Mesenchymal stem cell (in vitro differentiated cells and primary cell): ENCODE measurements at regions not wholly inside any gene's neighbourhood (a gene's known extent, or its start where the extent isn't known, plus 50 kb on each side); places are given as distances from the start of the nearest gene placed in this dataset.

Experiments
- DNase-seq: peaks from one replicate; pipeline ENCODE4 v3.0.0-alpha.2; 2013
- H2AFZ ChIP-seq: one replicate; pipeline ENCODE4 v1.6.1; 2013; ENCODE audit warnings: low read depth, mild to moderate bottlenecking, control low read depth, inconsistent platforms, low read length, moderate library complexity
- H2AK5ac ChIP-seq: 2 replicates; pipeline ENCODE4 v1.6.1; 2013; ENCODE audit warnings: low read length, moderate library complexity, mild to moderate bottlenecking, inconsistent platforms; ENCODE audit not compliant: severe bottlenecking
- H2BK120ac ChIP-seq: one replicate; pipeline ENCODE4 v1.6.1; 2013; ENCODE audit warnings: low read depth, mild to moderate bottlenecking, inconsistent platforms, low read length, moderate library complexity
- H2BK12ac ChIP-seq, 2 experiments: one replicate each; pipeline ENCODE4 v1.6.1; 2013; ENCODE audit warnings: inconsistent platforms in 2 of 2, low read length in 2 of 2, mild to moderate bottlenecking in 2 of 2, moderate library complexity in 2 of 2, control low read depth in 1 of 2
- H2BK15ac ChIP-seq: one replicate; pipeline ENCODE4 v1.6.1; 2013; ENCODE audit warnings: mild to moderate bottlenecking, low read depth, inconsistent platforms; ENCODE audit not compliant: poor library complexity, severe bottlenecking
- H2BK5ac ChIP-seq: 2 replicates; pipeline ENCODE4 v1.6.1; 2013; ENCODE audit warnings: low read depth, mild to moderate bottlenecking, low read length, control low read depth, inconsistent platforms; ENCODE audit not compliant: poor library complexity, severe bottlenecking
- H3K14ac ChIP-seq, 2 experiments: one replicate each; pipeline ENCODE4 v1.6.1; 2013; ENCODE audit warnings: inconsistent platforms in 2 of 2, low read length in 2 of 2, control low read depth in 1 of 2, mild to moderate bottlenecking in 1 of 2, moderate library complexity in 1 of 2
- H3K18ac ChIP-seq, 2 experiments: one replicate each; pipeline ENCODE4 v1.6.1; 2013; ENCODE audit warnings: inconsistent platforms in 2 of 2, low read length in 2 of 2, control low read depth in 1 of 2, low read depth in 1 of 2, mild to moderate bottlenecking in 1 of 2
- H3K23ac ChIP-seq, 2 experiments: one replicate each; pipeline ENCODE4 v1.6.1; 2013; ENCODE audit warnings: inconsistent platforms in 2 of 2, low read length in 2 of 2, mild to moderate bottlenecking in 2 of 2, moderate library complexity in 2 of 2, control low read depth in 1 of 2
- H3K27ac ChIP-seq: 2 replicates; pipeline ENCODE4 v1.5.1; 2013; ENCODE audit warnings: mild to moderate bottlenecking, moderate library complexity, low read length, control low read depth, inconsistent platforms; ENCODE audit not compliant: poor library complexity, severe bottlenecking
- H3K27me3 ChIP-seq, 2 experiments: 2 replicates each; pipeline versions ENCODE4 v1.6.1 to v1.7.0; 2013; ENCODE audit warnings: low read length in 2 of 2, mild to moderate bottlenecking in 2 of 2, moderate library complexity in 2 of 2, control low read depth in 1 of 2, inconsistent platforms in 1 of 2; ENCODE audit not compliant: control insufficient read depth in 1 of 2, insufficient read depth in 1 of 2
- H3K36me3 ChIP-seq, 2 experiments: 2 replicates each; pipeline versions ENCODE4 v1.6.1 to v1.7.0; 2013; ENCODE audit warnings: low read length in 2 of 2, control low read depth in 1 of 2, inconsistent platforms in 1 of 2, low read depth in 1 of 2, mild to moderate bottlenecking in 1 of 2; ENCODE audit not compliant: insufficient read depth in 2 of 2, control insufficient read depth in 1 of 2
- H3K4ac ChIP-seq, 2 experiments: one replicate each; pipeline ENCODE4 v1.6.1; 2013; ENCODE audit warnings: inconsistent platforms in 2 of 2, low read length in 2 of 2, mild to moderate bottlenecking in 2 of 2, moderate library complexity in 2 of 2, control low read depth in 1 of 2, low read depth in 1 of 2
- H3K4me1 ChIP-seq: 2 replicates; pipeline ENCODE4 v1.6.1; 2013; ENCODE audit warnings: low read depth, low read length, control low read depth; ENCODE audit not compliant: control insufficient read depth, insufficient read depth
- H3K4me2 ChIP-seq: 2 replicates; pipeline ENCODE4 v1.6.1; 2013; ENCODE audit warnings: low read length, mild to moderate bottlenecking, inconsistent platforms; ENCODE audit not compliant: poor library complexity, severe bottlenecking
- H3K4me3 ChIP-seq, 2 experiments: 2 replicates each; pipeline versions ENCODE4 v1.5.1 to v1.7.0; 2013; ENCODE audit warnings: low read length in 2 of 2, mild to moderate bottlenecking in 2 of 2, control low read depth in 1 of 2, low read depth in 1 of 2; ENCODE audit not compliant: insufficient read depth in 1 of 2
- H3K79me1 ChIP-seq: replicated peaks from 2 replicates; pipeline ENCODE4 v1.6.1; 2013; ENCODE audit warnings: mild to moderate bottlenecking, control low read depth, low read length, inconsistent platforms; ENCODE audit not compliant: poor library complexity, severe bottlenecking
- H3K9ac ChIP-seq: 2 replicates; pipeline ENCODE4 v1.7.0; 2013; ENCODE audit warnings: mild to moderate bottlenecking, low read length, moderate library complexity
- H3K9me3 ChIP-seq: 2 replicates; pipeline ENCODE4 v1.7.0; 2013; ENCODE audit warnings: mild to moderate bottlenecking, low read length; ENCODE audit not compliant: control insufficient read depth
- H4K8ac ChIP-seq: one replicate; pipeline ENCODE4 v1.6.1; 2013; ENCODE audit warnings: inconsistent platforms, mild to moderate bottlenecking, low read length, moderate library complexity
- H4K91ac ChIP-seq: one replicate; pipeline ENCODE4 v1.6.1; 2013; ENCODE audit warnings: mild to moderate bottlenecking, low read length, inconsistent platforms
- WGBS: methylation state at CpG from one replicate; pipeline ENCODE4 v1.1.7; 2013; ENCODE audit warnings: mixed read lengths; 5-methylcytosine and 5-hydroxymethylcytosine counted together

GRCh38 chrX:34072906-34073305 lies 59.2 kb downstream of the FAM47A start:
- H2BK12ac ChIP-seq, result no peak overlapping the region
- H3K4me2 ChIP-seq, result no peak overlapping the region

GRCh38 chrX:34063616-34064015 lies 68.5 kb downstream of the FAM47A start:
- H3K27me3 ChIP-seq, result no peaks in the 10 kb centered on the region
- no peak overlapping the region for H3K9ac ChIP-seq
- DNase-seq, result peak; percentile 0
- H3K4me2 ChIP-seq, result no peak overlapping the region
- no peak overlapping the region for H2BK15ac ChIP-seq
- H2BK5ac ChIP-seq, result no peak overlapping the region
- no peak overlapping the region for H4K8ac ChIP-seq
- H3K4ac ChIP-seq, result no peak overlapping the region
- H3K4me3 ChIP-seq, result no peak overlapping the region
- H3K14ac ChIP-seq, result no peak overlapping the region
- no peaks in the 10 kb centered on the region for H3K36me3 ChIP-seq
- no peaks in the 10 kb centered on the region for H3K79me1 ChIP-seq
- no CpG with 5 or more reads among the region's 1 CpG for WGBS
- no peak overlapping the region for H3K23ac ChIP-seq
- no peaks in the 10 kb centered on the region for H3K4me1 ChIP-seq
- no peak overlapping the region for H3K18ac ChIP-seq
- H2BK120ac ChIP-seq, result no peak overlapping the region
- H2BK12ac ChIP-seq, result no peak overlapping the region
- no peak overlapping the region for H2AFZ ChIP-seq
- no peaks in the 10 kb centered on the region for H3K9me3 ChIP-seq
- H4K91ac ChIP-seq, result no peak overlapping the region
- H2AK5ac ChIP-seq, result no peak overlapping the region
- no peak overlapping the region for H3K27ac ChIP-seq

More at GRCh38 chrX:34072906-34073305, 59.2 kb downstream of the FAM47A start:
- Histone ChIP-seq H3K36me3 (no peaks in the 10 kb centered on the region), H3K23ac (no peak overlapping the region), H2BK120ac (no peak overlapping the region), H3K4me3 (no peak overlapping the region), H3K27me3 (no peaks in the 10 kb centered on the region), H4K8ac (no peak overlapping the region), H3K9me3 (peaks cover 5% of the 10 kb centered on the region), H3K4ac (no peak overlapping the region), H3K4me1 (no peaks in the 10 kb centered on the region), H3K79me1 (no peaks in the 10 kb centered on the region), H3K9ac (no peak overlapping the region), H2BK15ac (no peak overlapping the region), H2AFZ (no peak overlapping the region), H2BK5ac (no peak overlapping the region), H3K18ac (no peak overlapping the region), H3K27ac (no peak overlapping the region), H2AK5ac (no peak overlapping the region), H4K91ac (no peak overlapping the region), H3K14ac (no peak overlapping the region)
- DNase-seq, result no peak

GRCh38 chrX:34058005-34058404 lies 74.1 kb downstream of the FAM47A start:
- no peaks in the 10 kb centered on the region for H3K36me3 ChIP-seq
- H3K27ac ChIP-seq, result no peak overlapping the region
- no peak overlapping the region for H4K8ac ChIP-seq
- H3K4ac ChIP-seq, result no peak overlapping the region
- no peak for DNase-seq
- no peaks in the 10 kb centered on the region for H3K79me1 ChIP-seq
- H2BK5ac ChIP-seq, result no peak overlapping the region
- H3K4me3 ChIP-seq, result no peak overlapping the region
- H3K9ac ChIP-seq, result no peak overlapping the region
- H4K91ac ChIP-seq, result no peak overlapping the region
- no peak overlapping the region for H3K4me2 ChIP-seq
- no peak overlapping the region for H2AFZ ChIP-seq
- H3K14ac ChIP-seq, result no peak overlapping the region
- no peak overlapping the region for H2BK15ac ChIP-seq
- WGBS, result 69% methylated on average over 2 of the region's 2 CpGs
- no peak overlapping the region for H2BK12ac ChIP-seq
- peaks cover 8% of the 10 kb centered on the region for H3K9me3 ChIP-seq
- no peak overlapping the region for H2AK5ac ChIP-seq
- no peaks in the 10 kb centered on the region for H3K27me3 ChIP-seq
- H2BK120ac ChIP-seq, result no peak overlapping the region
- H3K4me1 ChIP-seq, result no peaks in the 10 kb centered on the region
- no peak overlapping the region for H3K23ac ChIP-seq
- no peak overlapping the region for H3K18ac ChIP-seq

- Histone ChIP-seq H3K4me3 (no peak overlapping the region), H3K14ac (no peak overlapping the region), H2BK15ac (no peak overlapping the region), H3K9ac (no peak overlapping the region), H4K91ac (no peak overlapping the region), H3K27ac (no peak overlapping the region), H3K27me3 (no peaks in the 10 kb centered on the region), H2BK120ac (no peak overlapping the region), H2AK5ac (no peak overlapping the region), H2BK5ac (no peak overlapping the region), H3K18ac (no peak overlapping the region), H3K4ac (no peak overlapping the region), H4K8ac (no peak overlapping the region), H3K4me1 (no peaks in the 10 kb centered on the region), H2AFZ (no peak overlapping the region), H3K23ac (no peak overlapping the region), H3K4me2 (no peak overlapping the region), H3K36me3 (no peaks in the 10 kb centered on the region), H3K9me3 (peaks cover 8% of the 10 kb centered on the region), H2BK12ac (no peak overlapping the region), H3K79me1 (no peaks in the 10 kb centered on the region)
- WGBS, result 50% methylated on average over 2 of the region's 4 CpGs
- DNase-seq, result no peak
Observed at GRCh38 chrX:34053931-34054330, 78.2 kb downstream of the FAM47A start.
